ENCODE measurements at regions not wholly inside any gene's neighbourhood (a gene's known extent, or its start where the extent isn't known, plus 50 kb on each side); places are given as distances from the start of the nearest gene placed in this dataset.

DNA sequence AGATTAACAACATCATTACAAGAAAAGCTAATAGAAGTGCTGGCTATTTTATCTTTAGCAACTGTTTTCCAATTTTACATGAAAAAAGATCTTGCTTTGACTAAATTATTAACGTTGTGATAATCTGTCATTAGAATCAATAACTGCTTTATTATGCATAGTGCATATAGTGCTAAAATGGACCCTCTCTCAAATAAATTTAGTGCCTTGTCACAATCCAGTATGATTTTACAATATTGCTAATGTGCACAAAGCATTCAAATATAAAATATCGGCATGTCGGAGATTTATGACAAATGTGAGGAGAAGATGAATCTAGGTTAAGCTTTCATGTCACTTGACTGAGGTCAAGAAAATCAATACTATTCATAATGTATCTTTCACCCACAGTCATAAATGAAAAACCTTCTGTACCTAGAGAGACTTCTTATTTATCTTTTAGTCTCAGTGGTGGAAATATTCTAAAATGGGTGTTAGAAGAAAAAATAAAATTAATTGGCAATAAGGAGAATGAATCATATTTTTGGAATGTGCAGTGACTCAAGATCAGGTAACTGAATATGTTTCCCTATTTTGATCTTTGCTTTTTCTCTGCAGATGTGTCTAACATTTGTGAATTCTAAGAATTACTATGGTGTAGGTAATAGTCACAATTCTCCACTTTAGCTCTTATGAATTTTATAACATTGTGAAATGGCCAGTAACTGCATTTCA is 672.9 kb upstream of the GRAMD2B start:
- no peak for DNase-seq (ENCODE audit: low read depth in 2 of 2)

DNA sequence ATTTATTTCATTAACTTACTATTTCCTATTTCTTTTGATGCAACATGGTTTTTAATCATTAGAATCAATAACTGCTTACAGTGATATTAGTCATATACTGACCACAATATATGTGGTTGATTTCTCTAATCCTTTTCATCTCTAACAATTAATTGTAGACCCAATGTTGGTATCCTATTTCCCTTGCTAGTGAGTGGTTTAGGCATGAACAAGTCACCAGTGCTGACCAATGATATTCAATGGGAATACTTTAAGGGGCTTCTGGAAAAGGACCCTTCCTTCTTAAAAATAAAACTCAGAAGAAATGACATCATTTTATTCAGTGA is 672.4 kb upstream of the GRAMD2B start:
- DNase-seq (ENCODE audit: low read depth in 2 of 2) = no peak

DNA sequence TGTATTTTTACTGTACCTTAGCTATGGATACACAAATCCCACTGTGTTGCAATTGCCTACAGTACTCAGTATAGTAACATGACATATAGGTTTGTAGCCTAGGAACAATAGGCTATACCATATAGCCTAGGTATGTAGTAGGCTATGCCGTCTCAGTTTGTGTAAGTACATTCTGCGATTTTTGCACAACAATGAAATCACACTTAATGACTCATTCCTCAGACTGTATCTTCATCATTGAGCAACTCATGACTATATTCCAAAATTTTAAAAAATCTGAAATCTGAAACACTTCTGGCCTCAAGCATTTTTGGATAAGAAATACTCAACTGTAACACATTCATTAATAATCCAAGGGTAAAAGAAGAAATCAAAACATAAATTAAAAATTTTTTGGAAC is 666.8 kb upstream of the GRAMD2B start:
- no peak for DNase-seq (ENCODE audit: low read depth in 2 of 2)

DNA sequence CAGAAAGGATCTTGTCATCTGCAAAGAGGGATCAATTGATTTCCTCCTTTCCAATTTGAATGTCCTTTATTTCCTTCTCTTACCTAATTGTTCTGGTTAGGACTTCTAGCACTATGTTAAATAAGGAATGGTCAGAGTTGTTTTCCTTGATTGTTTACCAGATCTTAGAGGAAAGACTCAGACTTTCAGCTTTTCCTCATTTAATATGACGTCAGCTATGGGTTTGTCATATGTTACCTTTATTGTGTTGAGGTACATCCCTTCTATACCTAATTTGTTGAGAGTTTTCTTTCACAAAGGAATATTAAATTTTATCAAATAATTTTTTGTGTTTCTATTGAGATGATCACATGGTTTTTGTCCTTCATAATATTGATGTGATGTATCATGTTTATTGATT is 656.5 kb upstream of the GRAMD2B start:
- no peak for DNase-seq (ENCODE audit: low read depth in 2 of 2)

DNA sequence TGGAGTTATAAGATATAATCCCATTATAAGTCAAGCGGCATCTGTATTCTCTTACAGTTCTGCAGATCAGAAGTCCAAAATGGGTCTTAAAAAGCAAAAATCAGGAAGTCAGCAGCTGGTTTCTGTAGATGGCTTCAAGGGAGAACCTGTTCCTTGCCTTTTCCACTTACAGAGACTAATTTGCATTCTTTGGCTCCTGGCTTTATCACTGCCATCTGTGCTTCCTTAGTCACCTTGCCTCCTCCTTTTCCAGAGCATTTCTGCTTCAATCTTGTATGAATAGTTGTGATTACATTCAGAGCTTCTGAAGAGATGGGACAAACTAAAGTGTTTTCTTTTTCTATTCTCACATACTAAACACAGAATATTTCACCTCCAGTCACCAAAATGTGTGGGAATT is 647.3 kb upstream of the GRAMD2B start:
- no peak for DNase-seq (ENCODE audit: low read depth in 2 of 2)

DNA sequence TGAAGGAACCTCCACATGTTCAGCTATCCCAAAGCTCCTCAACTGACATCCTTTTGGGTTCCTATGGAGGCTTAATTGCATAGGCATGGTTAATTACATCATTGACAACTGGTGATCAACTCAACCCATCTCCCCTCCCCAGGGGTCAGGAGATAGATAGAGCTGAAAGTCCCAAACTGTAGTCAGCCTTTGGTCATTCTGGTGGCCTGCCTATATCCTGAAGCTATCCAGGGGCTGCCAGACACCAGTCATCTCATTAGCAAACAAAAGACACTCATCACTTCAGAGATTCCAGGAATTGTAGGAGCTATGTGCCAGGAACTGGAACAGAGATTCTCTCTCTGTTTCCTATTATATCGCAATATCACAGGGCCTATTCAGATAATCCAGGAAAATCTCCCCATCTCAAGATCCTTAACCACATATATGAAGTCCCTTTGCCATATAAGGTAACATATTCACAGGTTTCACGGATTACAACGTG is 646.5 kb upstream of the GRAMD2B start:
- no peak for DNase-seq (ENCODE audit: low read depth in 2 of 2)

DNA sequence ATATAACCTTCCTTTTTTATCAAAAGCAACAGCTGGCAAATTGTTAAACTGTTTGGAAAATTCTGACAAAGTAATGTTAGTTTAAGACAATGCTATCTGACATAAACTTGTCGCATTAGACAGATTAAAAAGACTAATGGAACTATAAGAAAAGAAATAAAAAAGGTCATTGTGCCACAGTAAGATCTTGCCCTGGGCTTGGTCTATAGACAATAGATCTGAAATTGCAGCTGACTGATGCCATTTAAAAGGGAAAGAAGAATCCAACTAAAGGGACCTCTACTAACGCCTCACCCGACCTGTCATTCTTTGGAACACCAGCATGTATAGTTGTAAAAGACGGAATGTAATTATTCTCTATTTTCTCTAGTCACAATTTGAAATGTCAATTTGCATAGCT is 644.4 kb upstream of the GRAMD2B start:
- no peak for DNase-seq (ENCODE audit: low read depth in 2 of 2)

DNA sequence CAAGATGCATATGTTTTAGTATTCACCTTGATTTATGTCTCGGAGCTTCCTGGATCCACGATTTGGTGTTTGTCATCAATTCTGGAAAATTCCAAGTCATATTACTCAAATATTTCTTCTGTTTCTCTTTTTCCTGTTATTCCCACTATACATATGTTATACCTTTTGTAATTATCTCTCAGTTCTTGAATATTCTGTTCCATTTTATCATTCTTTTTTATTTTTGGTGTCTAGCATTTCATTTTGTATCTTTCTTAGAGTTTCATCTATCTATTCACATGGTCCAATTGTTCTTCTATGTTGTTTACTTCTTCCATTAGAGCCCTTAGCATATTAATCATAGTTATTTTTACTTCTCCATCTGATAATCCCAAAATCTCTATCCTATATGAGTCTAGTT is 637.8 kb upstream of the GRAMD2B start:
- DNase-seq (ENCODE audit: low read depth in 2 of 2) = no peak

DNA sequence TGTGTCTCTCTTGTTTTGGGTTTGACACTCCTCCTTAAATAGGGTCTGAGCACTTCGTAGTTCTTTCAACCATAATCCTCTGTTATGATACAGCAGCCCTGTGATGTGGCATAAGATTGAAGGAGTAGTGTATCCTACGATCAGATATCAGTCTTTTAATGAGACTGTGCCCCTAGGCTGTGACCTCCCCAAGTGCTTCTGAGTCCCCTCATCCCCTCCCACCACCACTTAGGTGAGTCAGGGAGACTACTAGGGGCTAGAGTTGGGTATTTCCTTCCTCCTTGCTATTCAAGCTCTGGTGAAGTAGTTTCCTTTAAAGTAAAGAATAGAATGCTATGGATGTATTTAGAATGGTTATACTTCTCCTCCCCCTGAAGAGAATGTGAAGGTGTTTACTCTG is 637.2 kb upstream of the GRAMD2B start:
- no peak for DNase-seq (ENCODE audit: low read depth in 2 of 2)

DNA sequence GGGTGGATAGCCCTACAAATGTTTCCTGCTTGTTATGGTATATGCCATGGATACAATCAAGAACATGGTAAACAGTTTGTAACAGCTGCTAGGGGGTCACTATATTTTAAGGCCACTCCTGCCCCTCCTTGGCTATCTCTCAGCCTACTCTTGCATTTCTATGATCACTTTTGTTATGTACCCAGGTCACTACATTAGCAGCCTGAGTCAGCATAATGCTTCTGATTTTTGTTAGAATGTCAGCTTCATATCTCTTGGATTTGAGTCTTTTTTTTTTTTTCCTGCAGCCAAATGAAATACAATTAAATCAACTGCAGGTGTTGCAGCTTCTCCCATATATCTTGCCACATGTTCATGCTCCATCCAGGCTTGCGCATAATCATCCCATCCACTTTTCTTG is 629.7 kb upstream of the GRAMD2B start:
- no peak for DNase-seq (ENCODE audit: low read depth in 2 of 2)

DNA sequence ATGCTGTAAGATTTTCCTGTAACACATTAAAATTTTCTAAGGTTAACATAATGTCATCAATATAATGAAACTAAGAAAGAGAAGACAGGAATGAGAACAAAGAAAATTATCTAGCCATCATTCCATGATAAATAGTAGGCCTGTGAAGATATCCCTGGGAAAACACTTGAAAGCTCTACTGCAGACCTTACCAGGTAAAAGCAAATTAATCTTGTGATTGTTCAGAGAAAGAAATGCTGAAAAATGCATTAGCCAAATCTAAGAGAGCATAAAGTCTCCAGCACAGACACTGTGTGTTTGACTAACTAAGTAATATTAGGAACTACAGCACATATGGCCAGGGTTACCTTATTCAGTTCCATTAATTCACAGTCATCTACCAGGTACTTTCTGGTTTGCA is 628.3 kb upstream of the GRAMD2B start:
- no peak for DNase-seq (ENCODE audit: low read depth in 2 of 2)

DNA sequence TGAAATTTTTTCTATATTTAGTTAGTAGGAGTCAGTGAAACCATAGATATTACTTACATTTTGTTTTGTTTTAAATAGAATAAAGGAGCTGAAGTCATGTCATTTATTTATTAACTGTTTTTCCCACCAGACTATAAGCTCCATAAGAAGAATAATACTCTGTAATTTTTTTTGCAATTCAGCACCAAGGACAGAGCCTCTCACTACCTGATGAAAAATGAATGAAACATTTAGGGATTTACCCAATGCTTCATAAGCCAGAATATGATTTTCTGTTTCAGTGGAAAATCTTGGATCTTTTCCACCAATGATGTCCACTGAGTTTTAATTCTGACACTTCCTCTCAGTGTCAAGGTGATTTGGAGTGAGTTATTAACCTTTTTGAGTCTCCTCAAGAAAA is 624.9 kb upstream of the GRAMD2B start:
- no peak for DNase-seq (ENCODE audit: low read depth in 2 of 2)

DNA sequence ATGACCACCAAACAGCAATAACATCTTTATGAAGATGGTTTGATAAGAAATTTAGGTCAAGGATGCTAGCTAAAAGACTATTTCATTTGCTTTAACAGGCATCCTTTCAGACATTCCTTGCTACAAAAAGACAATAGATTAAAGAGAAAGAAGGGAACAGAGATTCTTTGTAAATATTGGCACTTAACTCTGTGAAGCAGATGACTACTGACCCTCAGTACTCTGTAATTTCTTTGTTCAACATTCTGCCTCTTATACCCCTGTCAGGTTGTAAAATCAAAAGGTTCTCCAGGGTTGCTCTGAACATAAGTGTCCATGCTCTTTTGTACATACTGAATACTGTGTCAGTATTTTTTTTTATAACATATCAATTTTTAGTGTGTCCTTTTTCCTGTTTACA is 610.6 kb upstream of the GRAMD2B start:
- DNase-seq (ENCODE audit: low read depth in 2 of 2) = no peak

DNA sequence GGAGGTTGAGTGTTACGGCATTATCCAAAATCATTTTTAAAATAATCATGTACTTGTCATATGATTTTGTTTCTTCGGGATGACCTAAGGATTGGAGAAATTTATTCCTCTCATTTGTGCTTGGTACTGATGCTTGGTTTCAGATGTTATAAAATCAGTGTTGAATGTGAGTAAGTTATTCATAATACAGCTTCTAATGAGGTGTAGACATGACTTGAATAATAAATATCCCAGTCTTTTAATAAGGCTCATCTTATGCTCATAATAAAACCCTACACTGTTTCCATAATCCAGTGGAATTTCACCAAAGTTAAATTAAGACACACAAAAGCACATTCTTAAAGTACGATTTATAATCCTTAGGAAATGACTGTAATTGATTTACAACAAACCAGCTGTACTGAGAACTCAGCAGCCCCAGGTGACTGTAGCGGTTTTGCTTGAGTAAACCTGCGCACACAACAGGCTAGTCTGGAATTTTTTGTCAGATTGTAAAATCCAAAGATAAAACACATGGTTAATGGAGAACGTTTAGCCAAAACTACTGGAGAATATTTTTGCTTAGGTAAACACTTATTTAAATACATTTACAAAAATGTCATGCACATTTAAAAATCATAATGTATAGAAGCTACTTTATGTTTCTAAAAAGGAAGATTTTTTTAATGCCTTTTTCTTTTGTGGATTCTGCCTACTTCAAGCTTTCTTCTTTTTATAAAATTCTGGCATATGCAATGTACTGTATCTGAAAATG is 609.8 kb upstream of the GRAMD2B start:
- no peak for DNase-seq (ENCODE audit: low read depth in 2 of 2)

DNA sequence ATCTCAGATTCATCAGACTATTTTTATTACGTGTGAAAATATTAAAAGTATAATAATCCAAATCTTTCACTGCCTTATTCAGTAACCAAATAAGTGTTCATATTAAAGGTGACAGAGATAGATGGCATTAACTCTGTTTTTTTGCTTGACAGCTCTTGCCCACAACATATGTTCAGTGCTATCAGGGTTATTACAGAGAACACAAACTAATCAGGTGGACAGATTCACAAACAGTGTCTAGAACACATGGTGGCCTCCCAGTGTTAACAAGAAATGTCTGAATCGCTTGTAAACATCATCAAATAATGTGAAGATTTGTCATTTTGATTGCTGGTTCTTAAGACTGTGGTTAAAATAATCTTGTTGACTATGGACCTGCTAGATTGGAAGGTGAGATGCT is 609.1 kb upstream of the GRAMD2B start:
- no peak for DNase-seq (ENCODE audit: low read depth in 2 of 2)

DNA sequence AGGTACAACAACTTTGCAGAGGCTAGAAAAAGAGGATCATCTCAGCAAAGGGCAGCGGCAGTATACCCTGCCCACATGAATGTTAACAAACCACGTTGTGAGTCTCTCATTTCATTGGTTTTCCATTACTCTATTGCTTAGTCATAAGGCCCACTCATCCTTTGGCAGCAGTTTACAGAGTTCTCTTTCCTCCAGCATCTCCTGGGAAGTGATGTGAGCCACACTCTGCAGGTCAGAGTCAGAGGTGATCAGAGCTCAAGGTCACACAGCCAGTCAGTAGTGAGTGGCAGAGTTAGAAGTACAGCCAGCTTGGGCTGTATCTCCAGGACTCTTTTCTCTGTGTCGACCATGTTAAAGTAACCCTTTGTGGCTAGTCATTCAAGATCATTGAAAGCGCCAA is 599.6 kb upstream of the GRAMD2B start:
- DNase-seq (ENCODE audit: low read depth in 2 of 2) = no peak

DNA sequence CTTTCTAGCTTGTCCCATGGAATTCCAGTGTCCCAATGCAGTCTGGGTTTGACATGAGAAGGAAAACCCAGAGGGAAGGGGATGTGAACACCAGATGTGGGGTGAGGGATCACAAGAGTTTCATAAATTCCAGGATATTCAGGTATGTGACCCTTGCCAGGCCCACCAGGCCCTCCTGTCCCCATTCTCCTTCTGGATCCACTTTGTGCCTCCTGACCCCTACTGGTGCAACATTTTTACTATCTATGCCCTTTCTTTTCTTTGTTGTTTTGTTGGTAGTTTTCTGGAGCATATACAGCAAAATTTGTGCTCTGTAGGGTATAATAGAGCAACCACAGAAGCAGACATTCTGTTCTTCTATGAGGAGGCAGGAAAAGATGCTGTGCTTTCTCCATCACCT is 597.0 kb upstream of the GRAMD2B start:
- DNase-seq (ENCODE audit: low read depth in 2 of 2) = no peak

DNA sequence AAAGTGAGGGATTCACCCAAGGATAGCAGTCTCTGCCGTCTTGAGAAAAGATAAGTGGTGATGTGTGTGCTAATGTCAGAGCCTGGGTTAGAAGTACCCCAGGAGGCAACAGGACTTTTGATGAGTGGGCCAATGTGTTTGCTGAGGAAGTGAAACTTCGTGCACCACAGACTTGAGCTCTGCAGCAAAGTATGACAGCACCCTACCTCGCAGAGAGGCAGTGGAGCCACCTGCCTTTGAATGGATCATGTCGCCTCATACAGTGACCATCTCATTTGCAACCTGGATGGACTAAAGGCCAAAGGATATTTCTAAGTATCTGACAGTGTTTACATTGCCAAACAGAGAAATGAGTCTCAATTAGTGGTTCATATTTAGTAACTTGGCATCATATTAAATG is 593.9 kb upstream of the GRAMD2B start:
- DNase-seq (ENCODE audit: low read depth in 2 of 2) = no peak

DNA sequence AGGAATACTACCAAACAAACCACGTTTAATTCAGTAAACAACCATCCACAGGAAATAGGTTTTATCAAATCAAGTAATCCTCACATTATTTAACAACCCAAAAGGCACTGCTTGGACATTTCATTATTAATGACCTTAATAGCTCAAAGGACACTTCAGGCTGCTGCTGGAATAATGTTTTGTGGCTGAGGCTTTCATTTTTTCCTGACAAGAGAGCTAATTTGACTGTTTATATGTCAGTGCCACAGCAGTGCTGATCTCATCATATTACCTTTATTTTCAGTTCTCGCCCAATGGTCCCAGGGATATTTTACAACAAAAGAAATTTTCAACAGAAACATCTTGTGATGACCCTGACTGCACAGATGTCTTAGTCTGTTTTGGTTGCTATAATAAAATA is 589.8 kb upstream of the GRAMD2B start:
- no peak for DNase-seq (ENCODE audit: low read depth in 2 of 2)

DNA sequence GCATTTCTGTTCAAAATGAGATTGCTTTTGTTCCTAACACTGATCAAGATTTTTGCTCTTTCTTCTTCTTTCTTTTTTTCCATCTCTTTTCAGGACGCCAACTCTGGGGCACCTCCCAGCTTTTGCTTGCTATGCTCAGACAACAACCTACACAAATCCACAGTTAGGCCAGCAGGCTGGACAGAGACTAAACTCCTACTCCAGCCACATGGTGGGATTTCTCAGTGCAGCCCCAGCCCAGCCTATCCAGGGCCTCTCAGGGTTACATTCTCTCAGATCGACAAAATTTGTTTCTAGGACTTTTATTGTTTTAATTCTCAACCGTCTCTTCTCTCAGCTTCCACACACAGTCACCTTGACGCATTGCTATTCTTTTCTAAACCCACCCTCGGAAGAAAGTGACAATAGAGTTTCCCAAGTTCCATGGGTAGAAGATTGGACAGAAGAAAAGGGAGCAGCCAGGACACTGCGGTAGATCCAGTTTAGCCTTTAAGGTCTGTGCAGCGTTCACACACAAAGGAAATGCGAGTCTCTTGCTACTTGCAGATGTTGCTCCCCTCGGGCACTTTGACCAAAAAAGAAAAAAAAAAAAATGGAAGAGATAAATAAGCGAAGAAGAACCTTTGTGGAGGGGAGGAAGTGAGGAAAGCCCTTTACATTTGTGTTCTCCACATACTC is 588.6 kb upstream of the GRAMD2B start:
- no peak for DNase-seq (ENCODE audit: low read depth in 2 of 2)

DNA sequence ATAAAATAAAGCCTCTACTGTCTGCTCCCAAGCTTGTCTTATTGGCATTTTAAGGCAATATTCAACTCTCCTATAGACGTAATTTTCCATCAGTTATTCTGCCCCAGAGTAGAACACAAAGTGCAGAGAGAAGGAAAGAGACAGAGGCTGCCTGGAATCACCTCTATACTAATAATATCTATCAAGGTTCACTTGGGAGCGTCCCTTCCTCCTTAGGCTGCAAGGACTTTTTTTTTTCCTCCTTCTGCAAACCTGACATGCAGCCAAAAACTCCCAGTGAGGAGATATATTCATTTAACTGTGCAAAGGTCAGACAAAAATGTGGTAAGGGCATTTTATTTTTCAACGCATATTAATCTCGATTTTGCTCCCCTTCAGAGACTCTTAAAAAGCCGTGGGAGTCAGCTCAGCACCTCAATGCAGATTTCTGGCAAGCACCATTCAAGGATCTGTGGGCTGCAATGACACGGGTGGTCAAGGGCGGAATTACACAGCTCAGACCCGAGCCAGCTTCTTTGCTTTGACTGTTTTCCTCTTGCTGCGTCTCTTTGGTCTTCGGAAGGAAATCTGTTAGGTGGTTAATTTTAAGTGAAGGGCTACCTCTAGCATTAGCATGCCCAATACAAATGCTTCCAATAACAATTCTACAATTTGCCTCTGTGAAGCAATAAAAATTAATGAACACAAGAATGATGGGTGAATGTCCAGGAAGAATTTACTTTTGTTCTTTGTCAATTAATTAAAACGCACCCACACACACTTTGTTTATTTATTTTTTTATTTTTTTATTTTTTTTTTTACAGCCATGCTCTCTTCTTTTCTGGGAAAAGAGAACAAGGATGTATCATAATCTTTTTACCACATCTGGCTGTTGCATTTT is 587.7 kb upstream of the GRAMD2B start:
- no peak for DNase-seq (ENCODE audit: low read depth in 2 of 2)

DNA sequence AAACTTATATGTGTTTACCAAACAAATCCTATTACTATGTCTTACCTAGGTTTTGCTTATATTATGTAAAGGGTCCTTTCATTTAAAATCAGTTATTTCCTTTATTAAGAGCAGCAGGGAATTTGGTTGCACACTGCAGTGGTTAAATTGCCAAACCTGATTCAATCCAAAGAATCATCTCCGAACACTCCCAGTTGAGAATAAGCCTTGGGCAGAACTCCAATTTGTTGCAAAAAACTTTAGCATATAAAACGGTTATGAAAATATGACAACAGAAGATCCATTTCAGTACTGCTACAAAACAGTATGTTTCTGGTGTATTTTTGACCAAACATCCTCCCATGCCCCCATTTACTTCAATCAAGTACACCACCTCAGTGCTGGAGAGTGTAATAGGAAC is 587.0 kb upstream of the GRAMD2B start:
- no peak for DNase-seq (ENCODE audit: low read depth in 2 of 2)
